Tibial artery (tissue), 4 donors: ENCODE measurements at regions not wholly inside any gene's neighbourhood (a gene's known extent, or its start where the extent isn't known, plus 50 kb on each side); places are given as distances from the start of the nearest gene placed in this dataset.

Experiments
- DNase-seq, 2 donors: peaks; one replicate each; pipeline ENCODE4 v3.0.0-alpha.2; 2019
- H3K27ac ChIP-seq, 2 donors: fragments of 200-600 bp; sonication (generic) in 1 of 2; 1 replicate in 1 of 2; 2 replicates in 1 of 2; pipeline ENCODE4 v1.5.1; 2018 to 2019; ENCODE audit warnings: mild to moderate bottlenecking in 1 of 2
- H3K27me3 ChIP-seq, 2 donors: fragments of 200-600 bp; sonication (generic) in 1 of 2; one replicate each; pipeline versions ENCODE4 v1.5.1 to v1.6.0; 2016 to 2019
- H3K36me3 ChIP-seq, 3 donors: fragments of 200-600 bp; sonication (generic) in 2 of 3; one replicate each; pipeline ENCODE4 v1.5.1; 2016 to 2019; ENCODE audit warnings: mild to moderate bottlenecking in 2 of 3
- H3K4me1 ChIP-seq, 4 donors: fragments of 200-600 bp; sonication (generic) in 2 of 4; 1 replicate in 3 of 4; 2 replicates in 1 of 4; pipeline ENCODE4 v1.5.1; 2016 to 2019
- H3K4me3 ChIP-seq, 2 donors: fragments of 200-600 bp; sonication (generic) in 1 of 2; 1 replicate in 1 of 2; 2 replicates in 1 of 2; pipeline ENCODE4 v1.5.1; 2018 to 2019; ENCODE audit warnings: mild to moderate bottlenecking in 2 of 2
- H3K9me3 ChIP-seq, 3 donors: fragments of 200-600 bp; sonication (generic) in 1 of 3; one replicate each; pipeline ENCODE4 v1.5.1; 2016 to 2019
- intact Hi-C: fragments of 100-400 bp; cut with DNase I; formaldehyde crosslinking; loops from one replicate; pipeline ENCODE4 v1.15.0; 2023; ENCODE audit warnings: low total_unique reads
- TF ChIP-seq, protein P1 (sequence below), 2 experiments: fragments of 200-600 bp in 1 of 2; fragments of 450-650 bp in 1 of 2; IDR thresholded peaks; one replicate each; pipeline ENCODE4 v1.5.1; 2017 to 2019; ENCODE audit warnings: antibody characterized with exemption in 2 of 2, mild to moderate bottlenecking in 1 of 2, moderate library complexity in 1 of 2

DNA sequence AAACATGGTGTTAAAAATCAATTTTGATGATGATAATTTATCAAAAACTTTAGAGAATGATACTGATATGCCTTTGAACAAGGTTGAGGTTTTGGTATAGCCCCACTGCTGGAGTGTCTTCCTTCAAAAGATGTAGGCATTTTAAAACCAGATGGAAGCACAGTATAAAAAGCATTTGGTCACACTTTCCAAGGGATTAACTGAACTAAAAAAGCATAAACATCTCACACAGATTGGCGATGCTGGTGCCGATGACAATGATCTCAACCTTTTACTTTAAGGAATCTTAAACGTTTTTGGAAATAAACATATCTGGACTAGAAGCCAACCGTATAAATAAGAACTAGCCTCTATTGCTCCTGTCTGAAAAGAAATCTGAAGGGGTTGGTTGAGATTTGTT is 488.4 kb downstream of the ENC1 start:
- TF ChIP-seq, protein P1, sequence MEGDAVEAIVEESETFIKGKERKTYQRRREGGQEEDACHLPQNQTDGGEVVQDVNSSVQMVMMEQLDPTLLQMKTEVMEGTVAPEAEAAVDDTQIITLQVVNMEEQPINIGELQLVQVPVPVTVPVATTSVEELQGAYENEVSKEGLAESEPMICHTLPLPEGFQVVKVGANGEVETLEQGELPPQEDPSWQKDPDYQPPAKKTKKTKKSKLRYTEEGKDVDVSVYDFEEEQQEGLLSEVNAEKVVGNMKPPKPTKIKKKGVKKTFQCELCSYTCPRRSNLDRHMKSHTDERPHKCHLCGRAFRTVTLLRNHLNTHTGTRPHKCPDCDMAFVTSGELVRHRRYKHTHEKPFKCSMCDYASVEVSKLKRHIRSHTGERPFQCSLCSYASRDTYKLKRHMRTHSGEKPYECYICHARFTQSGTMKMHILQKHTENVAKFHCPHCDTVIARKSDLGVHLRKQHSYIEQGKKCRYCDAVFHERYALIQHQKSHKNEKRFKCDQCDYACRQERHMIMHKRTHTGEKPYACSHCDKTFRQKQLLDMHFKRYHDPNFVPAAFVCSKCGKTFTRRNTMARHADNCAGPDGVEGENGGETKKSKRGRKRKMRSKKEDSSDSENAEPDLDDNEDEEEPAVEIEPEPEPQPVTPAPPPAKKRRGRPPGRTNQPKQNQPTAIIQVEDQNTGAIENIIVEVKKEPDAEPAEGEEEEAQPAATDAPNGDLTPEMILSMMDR (IDR thresholded peaks at IDR 0.05) = no peak
- DNase-seq = no peak

DNA sequence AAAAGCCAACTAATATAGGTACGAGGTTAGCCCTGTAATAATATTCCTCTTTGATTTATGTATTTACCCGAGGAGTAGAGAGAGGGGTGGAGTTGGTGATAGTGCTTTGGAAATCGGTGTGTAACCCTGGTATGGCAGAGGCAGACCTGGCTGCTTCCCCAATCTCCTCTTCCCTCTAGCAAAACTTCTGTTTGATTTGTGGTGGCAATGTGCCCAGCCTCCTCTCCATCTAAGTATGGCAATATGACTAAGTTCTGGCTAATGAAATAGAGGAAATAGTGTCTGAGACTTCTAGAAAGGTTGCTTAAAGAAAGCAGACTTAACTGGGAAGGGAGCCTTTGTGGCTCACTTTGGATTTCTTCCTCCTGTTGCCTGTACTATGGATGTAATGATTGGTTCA is 491.1 kb downstream of the ENC1 start:
- intact Hi-C loops = no loop called here
- H3K27ac ChIP-seq = no peak overlapping the region
- no peaks in the 10 kb centered on the region for H3K27me3 ChIP-seq
- DNase-seq = peak; percentile 48 to 69
- H3K4me3 ChIP-seq = no peak overlapping the region
- H3K4me1 ChIP-seq = peaks cover 0 to 19% (median 6%) of the 10 kb centered on the region in 4 donors
- H3K9me3 ChIP-seq = no peaks in the 10 kb centered on the region
- H3K36me3 ChIP-seq = no peaks in the 10 kb centered on the region
- TF ChIP-seq, protein P1 (IDR thresholded peaks at IDR 0.05) = no peak

More for the DNA sequence above, 488.4 kb downstream of the ENC1 start:
- Histone ChIP-seq H3K9me3 (no peaks in the 10 kb centered on the region), H3K4me3 (no peak overlapping the region), H3K27me3 (no peaks in the 10 kb centered on the region), H3K4me1 (peaks cover 0 to 19% (median 6%) of the 10 kb centered on the region in 4 donors), H3K36me3 (no peaks in the 10 kb centered on the region), H3K27ac (no peak overlapping the region)
- intact Hi-C loops = no loop called here

- Histone ChIP-seq H3K27ac (no peak overlapping the region), H3K4me1 (peaks cover 0 to 19% (median 6%) of the 10 kb centered on the region in 4 donors), H3K9me3 (no peaks in the 10 kb centered on the region), H3K4me3 (no peak overlapping the region), H3K27me3 (no peaks in the 10 kb centered on the region), H3K36me3 (no peaks in the 10 kb centered on the region)
- intact Hi-C loops = no loop called here
- DNase-seq = no peak
- TF ChIP-seq, protein P1 (IDR thresholded peaks at IDR 0.05) = no peak
These were observed 492.2 kb downstream of the ENC1 start for GRCh38 chr5:74148321-74148720.

- Histone ChIP-seq H3K36me3 (no peaks in the 10 kb centered on the region), H3K27me3 (no peaks in the 10 kb centered on the region), H3K9me3 (no peaks in the 10 kb centered on the region), H3K4me1 (peaks cover 0 to 19% (median 6%) of the 10 kb centered on the region in 4 donors), H3K4me3 (no peak overlapping the region), H3K27ac (no peak overlapping the region)
- DNase-seq = no peak
- intact Hi-C loops = no loop called here
- TF ChIP-seq, protein P1 (IDR thresholded peaks at IDR 0.05) = no peak
These were observed 493.7 kb downstream of the ENC1 start for GRCh38 chr5:74146796-74147195.

DNA sequence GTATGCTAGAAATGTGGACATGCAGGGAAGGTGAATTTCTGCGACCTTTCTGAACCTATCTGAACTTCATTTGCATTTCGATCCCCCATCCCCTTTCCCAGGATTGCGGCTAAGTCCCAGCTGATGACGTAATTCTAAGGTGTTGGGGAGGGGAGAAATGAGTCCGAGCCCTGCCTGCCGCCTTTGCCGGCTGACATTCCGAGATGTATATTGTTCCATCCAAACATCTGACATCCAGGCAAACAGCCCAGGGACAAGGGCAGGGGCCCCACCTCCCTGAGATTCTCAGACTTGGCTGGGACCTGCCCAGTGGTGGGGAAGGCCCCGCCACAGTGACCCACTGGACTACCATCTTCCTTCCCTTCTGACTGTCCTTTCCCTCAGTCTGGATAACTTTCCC is 494.6 kb downstream of the ENC1 start:
- intact Hi-C loops = no loop called here
- H3K36me3 ChIP-seq = no peaks in the 10 kb centered on the region
- H3K9me3 ChIP-seq = no peaks in the 10 kb centered on the region
- H3K27ac ChIP-seq = no peak overlapping the region
- no peak for DNase-seq
- H3K4me1 ChIP-seq = peaks cover 0 to 19% (median 6%) of the 10 kb centered on the region in 4 donors
- no peak overlapping the region for H3K4me3 ChIP-seq
- TF ChIP-seq, protein P1 (IDR thresholded peaks at IDR 0.05) = no peak
- H3K27me3 ChIP-seq = no peaks in the 10 kb centered on the region
